ENCODE measurements at regions not wholly inside any gene's neighbourhood (a gene's known extent, or its start where the extent isn't known, plus 50 kb on each side); places are given as distances from the start of the nearest gene placed in this dataset.

GRCh38 chr4:182124359-182124758 is 118.8 kb upstream of the TENM3 start:
- no peak for DNase-seq

DNA sequence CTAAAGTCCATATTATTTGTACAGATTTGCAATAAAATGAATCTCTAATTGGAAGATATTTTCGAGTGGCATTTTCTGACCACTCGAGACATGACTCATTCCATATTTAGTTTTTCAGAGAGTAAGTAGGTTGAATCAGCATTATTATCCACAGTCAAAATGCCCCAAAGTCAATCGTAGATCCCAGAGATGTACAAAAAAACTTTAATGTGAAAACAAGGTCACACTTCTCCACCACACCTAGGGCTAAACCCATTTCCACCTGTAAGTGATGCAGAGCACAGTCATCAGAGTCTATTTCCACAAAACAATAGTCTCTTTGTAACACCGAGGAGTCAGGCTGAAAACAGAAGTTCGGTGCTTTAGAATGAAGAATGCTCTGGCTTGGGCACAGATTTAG is 117.1 kb upstream of the TENM3 start:
- DNase-seq: no peak

- DNase-seq: no peak
Observed at GRCh38 chr4:182126603-182127002, 116.6 kb upstream of the TENM3 start.

DNA sequence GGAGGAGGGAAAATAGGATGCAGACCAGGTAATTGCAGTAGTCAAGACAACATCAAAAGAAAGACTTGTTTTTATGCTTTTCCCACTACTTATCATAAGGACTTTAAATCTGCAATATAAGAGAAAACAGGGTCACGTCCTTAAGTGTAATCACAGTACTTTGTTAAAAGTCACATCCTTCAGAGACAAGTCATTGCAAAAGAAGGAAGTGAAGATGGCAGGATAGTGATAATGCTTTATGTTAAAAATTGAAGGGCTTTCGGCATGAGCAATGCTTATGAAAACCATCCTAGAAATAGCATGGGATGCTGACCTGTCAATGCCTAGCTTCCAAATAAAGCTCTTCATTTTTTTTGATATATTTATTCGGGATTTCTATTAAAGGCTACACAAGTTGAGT is 110.2 kb upstream of the TENM3 start:
- no peak for DNase-seq

DNA sequence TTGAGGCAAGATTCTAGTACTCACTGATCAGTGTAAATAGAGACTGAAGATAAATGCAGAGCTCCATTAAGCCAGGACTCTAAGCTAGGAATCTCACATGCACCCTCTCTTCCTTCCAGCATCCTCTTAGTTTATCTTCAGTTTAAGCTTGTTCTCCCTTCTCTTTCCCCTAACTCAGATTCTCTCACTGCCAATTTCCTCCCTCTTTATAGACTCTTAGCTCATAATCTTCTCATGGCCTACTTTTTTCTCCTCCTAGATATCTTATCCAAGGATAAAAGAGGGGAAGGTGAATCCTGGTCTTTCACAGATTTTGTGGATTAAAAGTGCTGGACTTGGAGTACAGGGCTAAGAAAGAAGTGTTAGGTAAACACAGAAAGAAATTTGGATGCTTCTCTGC is 108.9 kb upstream of the TENM3 start:
- DNase-seq: no peak

- no peak for DNase-seq
Observed at GRCh38 chr4:182136201-182136600, 107.0 kb upstream of the TENM3 start.

GRCh38 chr4:182137343-182137742 is 105.9 kb upstream of the TENM3 start:
- DNase-seq: no peak

DNA sequence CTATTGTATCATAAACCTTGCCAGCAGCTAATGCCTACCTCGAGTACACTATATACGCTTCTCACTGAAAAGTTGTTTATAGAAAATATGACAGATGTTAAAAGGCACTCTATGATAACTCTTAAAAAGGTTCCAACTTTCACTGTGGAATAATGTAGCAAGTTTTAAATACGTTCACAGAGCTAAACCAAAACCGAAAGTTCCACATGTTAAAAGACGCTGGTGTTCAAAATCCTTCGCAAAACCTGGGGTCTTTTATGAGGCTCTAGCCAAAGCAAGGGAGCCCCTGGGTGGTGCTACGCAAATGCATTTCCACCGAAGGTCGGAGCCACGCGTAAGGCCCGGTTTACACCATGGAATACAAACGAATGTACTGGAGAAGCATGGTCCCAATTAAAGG is 103.7 kb upstream of the TENM3 start:
- no peak for DNase-seq

GRCh38 chr4:182140547-182140946 is 102.7 kb upstream of the TENM3 start:
- no peak for DNase-seq

GRCh38 chr4:182141061-182141460 is 102.1 kb upstream of the TENM3 start:
- DNase-seq: no peak

- no peak for DNase-seq
Observed at GRCh38 chr4:182142176-182143085, 100.8 kb upstream of the TENM3 start.

DNA sequence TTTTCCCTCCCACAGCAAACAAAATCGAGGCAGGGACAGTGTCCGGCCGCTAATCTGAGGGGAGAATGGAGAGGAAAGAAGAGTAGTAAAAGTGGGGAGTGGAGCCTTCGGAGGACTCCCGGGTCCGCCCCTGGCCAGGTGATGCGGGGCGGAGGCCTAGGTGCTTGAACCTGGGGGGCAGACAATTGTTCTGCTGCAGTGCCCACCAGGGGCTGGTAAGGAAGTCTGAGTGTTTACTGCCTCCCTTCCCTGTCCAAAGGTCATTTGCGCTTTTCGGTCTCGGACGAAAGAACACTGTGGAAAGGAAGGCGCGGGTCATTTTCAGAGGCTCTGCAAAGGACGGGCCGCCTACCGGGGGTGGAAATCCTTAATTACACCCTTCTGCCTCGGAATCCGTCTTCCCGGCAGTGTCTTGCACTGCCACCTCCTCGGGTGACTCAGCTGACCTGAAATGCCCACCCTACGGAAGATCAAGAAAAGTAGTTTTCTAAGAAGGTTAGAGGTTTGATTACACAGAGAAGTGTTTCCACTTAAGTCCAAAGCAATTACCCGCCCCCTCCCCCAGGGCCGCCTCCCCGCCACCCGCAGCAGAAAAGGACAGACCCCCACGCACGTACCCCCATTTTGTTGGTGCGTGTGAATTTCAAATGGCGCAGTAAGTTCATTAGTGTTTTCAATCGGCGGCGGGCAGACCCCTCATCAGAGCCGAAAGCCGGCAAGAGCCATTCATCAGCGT is 99.9 kb upstream of the TENM3 start:
- DNase-seq: no peak

DNA sequence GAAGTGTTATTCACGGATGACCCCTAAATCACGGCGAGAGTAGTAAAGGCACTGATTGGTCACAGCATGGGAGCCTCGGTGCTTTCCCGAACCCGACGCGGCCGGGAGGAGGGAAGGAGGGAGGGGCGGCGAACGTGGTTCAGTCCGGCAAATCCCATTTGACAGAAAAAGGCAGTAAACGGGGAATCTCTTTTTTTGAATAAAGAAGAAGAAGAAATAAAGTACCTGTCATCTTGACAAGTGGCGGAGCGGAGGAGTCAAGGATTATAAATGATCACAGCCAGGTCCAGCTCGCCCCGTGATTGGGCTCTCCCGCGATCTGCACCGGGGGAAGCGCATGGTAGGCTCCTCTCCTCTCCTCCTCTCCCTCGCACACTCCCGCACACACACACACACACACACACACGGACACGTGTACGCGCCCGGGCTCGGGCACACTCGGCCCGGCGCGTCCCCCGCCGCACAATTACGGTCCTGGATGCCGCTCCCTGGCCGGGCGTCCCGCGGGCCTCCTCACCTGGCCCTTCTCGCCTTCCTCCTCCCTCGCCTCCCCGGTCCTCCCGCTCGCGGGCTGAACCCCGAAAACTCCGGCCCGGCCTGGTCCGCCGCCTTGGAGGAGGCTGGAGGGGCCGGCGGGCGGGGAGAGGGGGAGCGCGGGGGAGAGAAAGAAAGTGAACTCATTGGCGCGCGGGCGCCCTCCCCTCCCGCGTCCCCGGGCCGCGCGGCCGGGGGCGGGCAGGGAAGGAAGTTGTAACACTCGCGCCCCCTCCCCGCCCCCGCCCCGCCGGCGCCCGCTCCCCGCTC is 99.2 kb upstream of the TENM3 start:
- no peak for DNase-seq

- DNase-seq: no peak
Observed at GRCh38 chr4:182144626-182145333, 98.4 kb upstream of the TENM3 start.

GRCh38 chr4:182145334-182145905 is 97.8 kb upstream of the TENM3 start:
- DNase-seq: no peak

- DNase-seq: no peak
Observed at GRCh38 chr4:182147391-182147790, 95.8 kb upstream of the TENM3 start.

DNA sequence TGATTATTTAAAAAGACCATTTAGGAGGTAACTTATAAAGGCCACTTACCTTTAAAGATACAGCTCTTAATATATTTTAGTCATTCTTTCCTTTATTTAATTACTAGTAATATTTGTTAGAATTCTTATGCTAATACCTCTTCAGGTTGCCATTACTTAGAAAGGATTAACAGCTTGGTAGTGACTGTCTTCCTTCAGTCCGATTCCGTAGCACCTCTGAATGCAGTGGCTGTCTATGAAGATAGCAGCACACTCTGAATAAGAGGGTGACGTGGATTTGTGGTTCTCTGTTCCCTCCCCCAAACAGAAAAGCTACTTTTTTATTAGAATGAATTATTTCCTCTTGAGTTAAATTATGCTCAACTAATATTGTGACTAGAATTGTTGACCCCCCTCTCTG is 92.6 kb upstream of the TENM3 start:
- DNase-seq: no peak

DNA sequence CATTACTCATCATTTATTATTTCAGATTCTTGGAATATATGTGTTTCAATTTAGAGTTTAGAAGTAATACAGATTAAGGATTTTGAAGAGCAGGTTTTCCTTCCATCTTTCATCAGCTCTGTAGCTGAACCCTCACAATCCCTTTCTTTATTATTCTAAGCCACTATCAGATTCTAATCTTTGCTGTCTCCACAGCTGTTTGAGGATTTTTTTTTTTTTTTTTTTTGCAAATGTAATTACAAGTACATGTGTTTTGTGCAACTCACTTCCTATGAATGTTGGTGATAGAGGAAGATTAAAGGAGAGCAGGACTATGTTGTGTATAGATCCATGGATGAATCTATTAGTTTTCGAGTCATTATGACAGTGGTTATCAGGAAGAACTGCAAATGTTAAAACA is 87.4 kb upstream of the TENM3 start:
- DNase-seq: no peak

DNA sequence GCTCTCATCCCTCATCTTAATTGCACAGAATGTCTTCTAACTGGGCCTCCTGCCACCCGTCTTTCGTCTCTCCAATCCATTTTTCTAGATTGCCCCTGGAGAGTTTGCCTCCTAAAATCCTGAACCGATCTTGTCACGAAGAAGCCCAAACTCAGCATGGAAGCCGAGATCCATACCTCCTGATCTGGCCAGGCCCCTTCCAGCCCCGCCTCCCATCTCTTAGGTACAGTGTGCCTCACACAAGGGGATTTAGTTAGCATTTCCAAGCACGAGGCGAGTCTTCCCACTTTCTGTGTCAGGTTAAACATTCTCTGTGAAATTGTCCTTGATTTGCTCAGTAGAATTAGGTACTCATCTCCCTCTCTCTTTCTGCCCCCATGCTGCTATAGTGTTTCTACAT is 80.0 kb upstream of the TENM3 start:
- no peak for DNase-seq

- DNase-seq: no peak
Observed at GRCh38 chr4:182169572-182169971, 73.6 kb upstream of the TENM3 start.

GRCh38 chr4:182169987-182170386 is 73.2 kb upstream of the TENM3 start:
- no peak for DNase-seq

- no peak for DNase-seq
Observed at GRCh38 chr4:182170417-182170935, 72.7 kb upstream of the TENM3 start.
